GM18505 (cell line): ENCODE measurements at regions not wholly inside any gene's neighbourhood (a gene's known extent, or its start where the extent isn't known, plus 50 kb on each side); places are given as distances from the start of the nearest gene placed in this dataset.

Experiments
- ATAC-seq: cut with Tn5 transposase; IDR thresholded peaks from one replicate; pipeline ENCODE4 v1.9.1; 2021; ENCODE audit not compliant: unreplicated experiment
- POLR2A ChIP-seq: IDR thresholded peaks from 4 replicates; pipeline ENCODE4 v1.6.1; 2011; ENCODE audit warnings: borderline replicate concordance; ENCODE audit not compliant: insufficient read depth, insufficient read length; ENCODE audit errors: extremely low read depth

DNA sequence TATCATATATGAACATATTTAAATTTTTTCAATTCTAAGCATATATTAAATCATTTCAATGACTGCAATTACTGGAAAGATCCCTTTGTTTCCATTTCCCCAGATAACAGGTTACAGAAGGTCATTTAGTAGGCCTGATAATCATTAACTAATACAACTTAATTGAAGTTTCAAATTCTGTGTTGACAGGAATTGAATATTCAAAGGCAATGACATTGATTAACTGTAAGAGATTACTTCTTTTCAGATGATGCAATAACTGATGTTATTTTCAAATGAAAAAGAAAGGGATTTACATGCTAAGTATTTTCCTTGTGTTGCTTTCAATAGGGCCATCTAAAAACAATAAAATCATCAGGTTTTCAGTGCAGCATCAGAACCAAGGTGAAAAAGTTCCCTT, 81.1 kb upstream of the ENPEP start:
- TF ChIP-seq POLR2A = no peak
- ATAC-seq = no peak

DNA sequence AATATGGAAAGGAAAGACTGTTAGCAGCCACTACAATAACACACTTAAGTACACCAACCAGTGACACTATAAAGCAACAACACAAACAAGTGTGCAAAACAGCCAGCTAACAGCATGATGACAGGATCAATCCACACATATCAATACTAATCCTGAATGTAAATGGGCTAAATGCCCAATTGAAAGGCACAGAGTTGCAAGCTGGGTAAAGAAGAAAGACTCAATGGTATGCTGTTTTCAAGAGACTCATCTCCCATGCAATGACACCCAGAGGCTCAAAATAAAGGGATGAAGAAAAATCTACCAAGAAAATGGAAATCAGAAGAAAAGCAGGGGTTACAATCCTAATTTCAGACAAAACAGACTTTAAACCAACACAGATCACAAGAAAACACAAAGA, 94.2 kb upstream of the ENPEP start:
- TF ChIP-seq POLR2A = no peak
- ATAC-seq = no peak

DNA sequence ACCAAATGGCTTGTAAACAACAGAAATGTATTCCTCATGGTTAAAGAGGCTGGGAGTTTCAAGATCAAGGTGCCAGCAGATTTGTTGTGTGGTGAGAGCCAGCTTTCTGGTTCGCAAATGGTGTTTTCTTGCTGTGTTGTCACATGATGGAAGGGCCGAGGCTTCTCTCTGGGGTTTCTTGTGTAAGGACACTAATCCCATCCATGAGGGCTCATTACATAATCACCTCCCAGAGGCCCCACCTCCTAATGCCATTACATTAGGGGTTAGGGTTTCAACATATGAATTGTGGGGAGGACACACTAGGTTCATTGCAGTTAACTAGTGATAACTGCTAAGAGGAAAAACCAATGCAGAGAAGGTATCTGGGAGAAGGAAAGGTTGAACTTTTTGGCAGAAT, 103.5 kb upstream of the ENPEP start:
- no peak for ATAC-seq
- no peak for TF ChIP-seq POLR2A

DNA sequence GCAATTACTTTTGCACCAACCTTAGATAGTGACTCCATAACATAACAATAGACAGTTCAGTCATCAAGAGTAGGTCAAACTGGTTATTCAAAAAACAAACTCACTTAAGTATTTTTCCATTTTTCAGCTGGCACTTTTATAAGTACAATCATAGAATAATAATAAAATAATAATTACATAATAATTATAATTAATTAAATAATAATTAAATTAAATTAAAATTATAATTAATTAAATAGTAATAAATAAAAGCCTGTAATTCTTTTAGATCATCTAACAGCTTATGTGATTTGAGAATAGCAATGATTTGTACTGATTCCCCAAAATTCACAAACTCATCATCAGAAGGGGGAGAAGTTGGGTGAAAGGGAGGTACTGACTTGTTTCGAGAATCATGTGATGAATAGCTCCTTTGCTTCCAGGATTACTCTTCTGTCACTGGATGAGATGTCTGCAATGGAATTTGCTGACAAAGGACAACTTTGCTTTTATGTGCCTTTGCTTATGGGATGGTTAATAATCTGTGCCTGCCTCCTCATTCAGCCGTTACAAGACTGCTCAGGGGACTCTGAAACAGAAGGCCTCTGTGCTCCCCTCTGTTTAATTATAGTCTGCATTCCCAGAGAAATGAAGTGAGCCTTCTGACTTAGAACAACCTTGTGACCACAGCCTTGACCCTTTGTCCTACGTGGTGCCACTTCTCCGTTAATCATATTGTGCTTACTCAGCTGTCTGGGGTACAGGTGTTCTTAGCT, 104.8 kb upstream of the ENPEP start:
- no peak for TF ChIP-seq POLR2A
- no peak for ATAC-seq

DNA sequence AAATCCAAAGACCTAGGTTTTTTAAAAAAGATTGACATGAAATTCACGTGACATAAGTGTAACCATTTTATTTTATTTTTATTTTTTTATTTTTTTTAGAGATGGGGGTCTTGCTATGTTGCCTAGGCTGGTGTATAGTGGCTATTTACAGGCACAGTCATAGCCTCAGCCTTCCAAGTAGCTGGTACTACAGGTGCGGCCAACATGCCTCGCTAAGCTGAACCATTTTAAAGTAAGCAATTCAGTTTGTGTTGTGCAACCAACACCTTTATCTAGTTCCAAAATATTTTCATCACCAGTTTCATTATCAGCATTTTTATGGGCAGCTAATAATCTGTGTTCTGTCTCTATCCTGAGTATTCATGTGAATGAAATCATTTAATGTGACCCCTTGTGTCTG, 107.5 kb upstream of the ENPEP start:
- ATAC-seq = no peak
- TF ChIP-seq POLR2A = no peak

DNA sequence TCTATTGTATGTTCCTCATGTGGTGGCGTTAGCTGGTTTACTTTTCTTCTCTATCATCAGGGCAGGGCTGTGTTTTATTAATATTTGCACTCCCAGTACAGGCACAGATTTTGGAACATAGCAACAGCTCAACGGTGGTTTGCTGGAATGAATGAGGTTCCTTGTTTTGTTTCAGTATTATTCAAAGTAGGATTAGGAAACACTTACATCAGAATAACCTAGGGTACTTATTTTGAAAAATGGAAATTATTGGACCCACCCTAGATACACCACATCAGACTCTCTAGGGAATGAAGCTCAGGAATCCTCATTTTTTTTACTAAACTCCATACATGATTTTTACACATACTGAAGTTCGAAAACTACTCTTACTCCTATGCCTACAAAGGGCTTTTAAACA, 108.8 kb upstream of the ENPEP start:
- no peak for ATAC-seq
- no peak for TF ChIP-seq POLR2A

DNA sequence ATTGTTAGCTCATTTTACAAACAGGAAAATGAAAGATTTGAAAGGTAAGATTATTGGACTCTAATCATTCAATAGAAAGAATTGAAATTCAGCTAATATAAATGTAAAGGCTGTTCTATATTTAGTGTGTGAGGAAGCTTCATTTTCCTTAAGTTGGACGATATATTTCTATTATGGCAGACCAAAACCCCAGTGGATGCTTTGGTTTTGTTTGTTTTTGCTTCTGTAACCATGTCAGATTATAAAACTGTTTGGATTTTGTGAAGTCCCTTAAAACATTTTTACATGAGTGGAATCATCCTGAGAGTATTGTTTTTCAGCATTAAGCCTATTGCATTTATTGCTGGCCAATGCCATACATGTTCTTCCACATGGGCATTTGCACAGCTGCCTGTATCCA, 110.2 kb upstream of the ENPEP start:
- ATAC-seq = no peak
- TF ChIP-seq POLR2A = no peak

DNA sequence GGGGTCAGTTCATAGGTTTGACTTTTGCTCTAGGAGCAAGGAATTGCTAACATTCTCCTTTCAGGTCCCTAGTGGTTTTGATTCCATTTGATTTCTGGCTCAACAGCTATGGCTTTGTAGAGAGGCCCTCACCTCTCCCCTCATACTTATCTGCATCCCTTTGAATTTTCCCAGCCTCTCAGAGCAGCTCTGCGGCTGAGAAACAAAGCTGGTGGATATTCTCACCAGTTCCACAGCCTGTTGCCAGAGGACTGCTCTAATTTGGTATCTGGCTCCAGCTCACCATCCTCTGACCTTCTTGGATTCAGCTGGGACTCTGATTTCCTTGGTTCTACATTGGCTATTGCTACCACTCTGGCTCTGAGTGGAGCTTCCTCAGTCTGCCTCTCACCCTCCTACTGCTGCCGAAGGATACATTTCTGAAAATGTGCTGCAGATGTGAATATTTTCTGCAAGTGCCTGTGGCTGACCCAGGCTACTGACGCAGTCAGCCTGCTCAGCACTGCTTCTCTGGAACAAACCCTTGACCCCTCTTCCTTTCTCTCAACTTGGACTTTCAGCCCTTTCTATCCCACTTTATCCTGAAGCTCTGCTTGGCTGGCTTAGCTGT, 110.9 kb upstream of the ENPEP start:
- ATAC-seq = no peak
- TF ChIP-seq POLR2A = no peak

DNA sequence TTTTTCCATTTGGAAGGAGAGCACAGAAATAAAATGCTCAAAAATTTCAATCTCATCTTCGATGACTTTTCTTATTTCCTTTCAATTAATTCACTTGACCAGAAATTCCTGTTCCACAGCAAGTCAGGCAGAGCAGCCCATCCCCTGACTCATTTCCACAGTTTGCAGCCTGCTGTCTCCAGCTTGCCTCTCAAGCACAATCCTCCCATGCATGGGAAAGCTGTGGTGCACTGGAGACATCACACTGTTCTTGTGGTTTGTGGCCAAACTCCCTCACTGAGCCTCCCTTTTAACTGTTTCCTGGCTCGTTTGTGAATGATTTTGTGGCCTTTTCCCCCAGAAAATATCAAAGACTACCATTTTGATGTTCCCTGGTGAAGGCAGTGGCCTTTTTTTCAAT, 114.0 kb upstream of the ENPEP start:
- no peak for TF ChIP-seq POLR2A
- no peak for ATAC-seq

DNA sequence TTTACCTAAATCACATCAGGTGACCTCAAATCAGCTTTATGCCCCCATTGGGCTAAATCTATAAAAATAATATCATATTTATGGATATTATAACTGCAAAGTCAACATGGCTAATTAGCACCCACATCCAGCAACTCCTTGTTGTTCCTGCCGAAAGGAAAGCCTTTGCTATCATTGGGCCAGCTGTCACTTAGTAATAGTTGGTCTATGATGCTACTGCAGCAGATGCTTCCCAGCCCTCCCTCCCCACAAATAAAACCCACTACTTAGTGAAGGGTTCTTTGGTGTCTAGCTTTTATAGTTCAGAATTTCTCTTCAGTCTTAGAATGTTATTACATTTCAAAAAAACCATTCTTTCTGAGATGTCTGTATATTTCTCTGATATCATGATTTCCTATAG, 116.9 kb upstream of the ENPEP start:
- no peak for TF ChIP-seq POLR2A
- no peak for ATAC-seq

DNA sequence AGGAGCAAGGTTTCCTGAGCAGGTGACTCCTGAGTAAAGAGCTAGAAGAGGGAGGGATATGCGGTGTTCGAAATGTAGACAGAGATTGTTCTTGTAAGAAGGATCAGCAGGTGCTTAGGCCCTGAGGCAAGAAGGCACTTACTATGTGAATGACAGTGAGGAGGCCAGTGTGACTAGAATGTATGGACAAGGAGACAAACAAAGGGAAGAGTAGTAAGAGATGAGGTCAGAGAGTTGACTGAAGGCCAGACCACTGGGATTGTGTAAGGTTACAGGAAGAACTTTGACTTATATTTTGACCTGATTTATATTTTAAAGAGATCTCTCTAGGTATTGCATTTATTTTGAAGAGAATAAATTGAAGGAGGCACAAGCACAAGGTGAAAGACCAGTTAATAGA, 118.4 kb upstream of the ENPEP start:
- TF ChIP-seq POLR2A = no peak
- ATAC-seq = no peak

DNA sequence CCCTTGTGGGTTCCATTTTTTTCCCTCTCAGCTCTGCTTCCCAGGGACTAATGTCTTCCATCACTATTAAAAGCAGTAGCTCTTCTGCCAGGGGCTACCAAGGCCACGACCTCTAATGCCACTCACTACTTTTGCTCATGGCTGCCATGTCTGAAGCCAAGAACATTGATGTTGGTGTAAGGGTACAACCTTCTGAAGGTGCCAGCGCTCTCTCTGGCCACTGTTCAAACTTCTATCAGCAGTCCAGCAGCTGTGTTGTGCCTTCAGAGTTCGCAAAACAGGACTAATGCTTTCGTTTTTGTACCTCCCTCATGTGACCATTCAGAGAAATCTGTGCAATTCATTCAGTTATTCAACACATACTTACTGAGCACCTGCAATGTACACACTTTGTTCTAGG, 121.5 kb upstream of the ENPEP start:
- no peak for TF ChIP-seq POLR2A
- no peak for ATAC-seq

DNA sequence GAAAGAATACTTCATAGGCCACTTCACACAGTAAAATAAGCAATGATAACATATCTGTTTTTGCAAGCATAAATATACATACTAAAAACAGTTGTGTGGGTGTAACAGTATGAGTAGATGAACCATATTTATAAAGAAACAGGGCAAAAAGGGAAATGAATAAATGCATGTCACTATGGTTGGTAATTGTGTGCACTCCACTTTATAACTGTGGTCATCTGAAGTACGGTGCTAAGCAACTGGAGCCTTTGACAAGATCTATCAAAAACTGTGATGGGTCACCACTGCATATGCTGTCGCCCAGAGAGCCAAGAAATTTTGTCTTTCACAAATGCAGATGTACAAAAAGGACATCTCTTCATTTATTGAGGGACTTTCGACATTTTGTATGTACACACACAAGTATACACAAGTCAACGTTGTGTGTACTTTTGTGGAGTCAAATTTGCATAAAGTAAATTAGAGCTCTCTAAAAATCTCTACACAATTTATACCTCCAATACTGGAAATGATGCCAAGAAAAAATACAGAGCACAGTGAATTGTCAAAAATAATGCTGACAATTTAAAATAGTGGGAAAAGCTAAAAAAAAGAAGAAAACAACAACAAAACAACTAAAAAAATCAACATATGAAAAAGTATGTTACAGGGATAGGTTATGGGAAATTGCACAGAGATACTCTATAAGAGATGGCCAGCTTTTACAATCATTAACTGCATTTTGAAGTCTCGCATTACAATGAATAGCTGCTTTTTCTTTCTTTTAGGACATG, 123.1 kb upstream of the ENPEP start:
- ATAC-seq = no peak
- no peak for TF ChIP-seq POLR2A
